ENCODE measurements at regions not wholly inside any gene's neighbourhood (a gene's known extent, or its start where the extent isn't known, plus 50 kb on each side); places are given as distances from the start of the nearest gene placed in this dataset.

- TF ChIP-seq, protein P1, sequence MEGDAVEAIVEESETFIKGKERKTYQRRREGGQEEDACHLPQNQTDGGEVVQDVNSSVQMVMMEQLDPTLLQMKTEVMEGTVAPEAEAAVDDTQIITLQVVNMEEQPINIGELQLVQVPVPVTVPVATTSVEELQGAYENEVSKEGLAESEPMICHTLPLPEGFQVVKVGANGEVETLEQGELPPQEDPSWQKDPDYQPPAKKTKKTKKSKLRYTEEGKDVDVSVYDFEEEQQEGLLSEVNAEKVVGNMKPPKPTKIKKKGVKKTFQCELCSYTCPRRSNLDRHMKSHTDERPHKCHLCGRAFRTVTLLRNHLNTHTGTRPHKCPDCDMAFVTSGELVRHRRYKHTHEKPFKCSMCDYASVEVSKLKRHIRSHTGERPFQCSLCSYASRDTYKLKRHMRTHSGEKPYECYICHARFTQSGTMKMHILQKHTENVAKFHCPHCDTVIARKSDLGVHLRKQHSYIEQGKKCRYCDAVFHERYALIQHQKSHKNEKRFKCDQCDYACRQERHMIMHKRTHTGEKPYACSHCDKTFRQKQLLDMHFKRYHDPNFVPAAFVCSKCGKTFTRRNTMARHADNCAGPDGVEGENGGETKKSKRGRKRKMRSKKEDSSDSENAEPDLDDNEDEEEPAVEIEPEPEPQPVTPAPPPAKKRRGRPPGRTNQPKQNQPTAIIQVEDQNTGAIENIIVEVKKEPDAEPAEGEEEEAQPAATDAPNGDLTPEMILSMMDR (IDR thresholded peaks at IDR 0.05): no peak
- no peak for TF ChIP-seq EP300 (IDR thresholded peaks at IDR 0.05)
Measured at GRCh38 chr6:14500809-14501208, 383.2 kb downstream of the CD83 start.

Data from upper lobe of left lung (tissue), 4 donors.